Neural cell (in vitro differentiated cells): ENCODE measurements at regions not wholly inside any gene's neighbourhood (a gene's known extent, or its start where the extent isn't known, plus 50 kb on each side); places are given as distances from the start of the nearest gene placed in this dataset.

Source experiments
- H2AFZ ChIP-seq: fragments of 200-600, 300-800 bp; sonication (generic), shearing (Covaris generic); 2 replicates; pipeline ENCODE4 v1.6.0; 2014; ENCODE audit warnings: low read depth, mild to moderate bottlenecking, antibody characterized with exemption, low read length, moderate library complexity
- H3F3A ChIP-seq: fragments of 200-600 bp; shearing (Covaris generic); 2 replicates; pipeline ENCODE4 v1.6.1; 2016; ENCODE audit warnings: mild to moderate bottlenecking, moderate library complexity, mixed read lengths, antibody characterized with exemption, low read length; ENCODE audit not compliant: insufficient read depth, poor library complexity, severe bottlenecking
- H3K27ac ChIP-seq: fragments of 200-600, 300-800 bp; sonication (generic), shearing (Covaris generic); 2 replicates; pipeline ENCODE4 v1.5.1; 2014; ENCODE audit warnings: mild to moderate bottlenecking, low read length, moderate library complexity
- H3K27me3 ChIP-seq: fragments of 300-800, 200-600 bp; sonication (generic), shearing (Covaris generic); 2 replicates; pipeline ENCODE4 v1.6.0; 2014; ENCODE audit warnings: mild to moderate bottlenecking, low read depth, low read length, moderate library complexity; ENCODE audit not compliant: insufficient read depth
- H3K36me3 ChIP-seq: fragments of 300-800, 200-600 bp; sonication (generic), shearing (Covaris generic); 2 replicates; pipeline ENCODE4 v1.5.1; 2014; ENCODE audit warnings: mild to moderate bottlenecking, antibody characterized with exemption, low read length, moderate library complexity; ENCODE audit not compliant: insufficient read depth
- H3K4me2 ChIP-seq: fragments of 300-800, 200-600 bp; sonication (generic), shearing (Covaris generic); 2 replicates; pipeline ENCODE4 v1.6.0; 2014; ENCODE audit warnings: mild to moderate bottlenecking, low read length
- H3K4me3 ChIP-seq: fragments of 300-800, 200-600 bp; sonication (generic), shearing (Covaris generic); 2 replicates; pipeline ENCODE4 v1.5.1; 2014; ENCODE audit warnings: mild to moderate bottlenecking, low read length, moderate library complexity
- H3K79me2 ChIP-seq: fragments of 200-600 bp; shearing (Covaris generic); replicated peaks from 2 replicates; pipeline ENCODE4 v1.6.0; 2014; ENCODE audit warnings: mild to moderate bottlenecking, low read length, moderate library complexity; ENCODE audit not compliant: insufficient read depth
- H3K9ac ChIP-seq: fragments of 300-800, 200-600 bp; sonication (generic), shearing (Covaris generic); 2 replicates; pipeline ENCODE4 v1.6.1; 2016; ENCODE audit warnings: mild to moderate bottlenecking, low read length, mixed read lengths
- H3K9me2 ChIP-seq: fragments of 200-600 bp; shearing (Covaris generic); 2 replicates; pipeline ENCODE4 v1.6.1; 2016; ENCODE audit warnings: mild to moderate bottlenecking, low read length, mixed read lengths; ENCODE audit not compliant: insufficient read depth
- H3K9me3 ChIP-seq: fragments of 200-600, 300-800 bp; sonication (generic), shearing (Covaris generic); 2 replicates; pipeline ENCODE4 v1.6.1; 2016; ENCODE audit warnings: mild to moderate bottlenecking, mixed run types, low read length, moderate library complexity, mixed read lengths
- H4K20me1 ChIP-seq: fragments of 200-600 bp; shearing (Covaris generic); 2 replicates; pipeline ENCODE4 v1.6.1; 2016; ENCODE audit warnings: mild to moderate bottlenecking, mixed run types; ENCODE audit not compliant: insufficient read depth
- EP300 ChIP-seq: fragments of 450-650 bp; conservative IDR thresholded peaks from 2 replicates; pipeline ENCODE4 v1.6.1; 2014; ENCODE audit warnings: antibody characterized with exemption, mild to moderate bottlenecking, moderate library complexity; ENCODE audit not compliant: poor library complexity, severe bottlenecking
- EZH2 ChIP-seq: fragments of 200-600, 300-800 bp; shearing (Covaris generic), sonication (generic); IDR thresholded peaks from 2 replicates; pipeline ENCODE4 v1.6.1; 2014; ENCODE audit warnings: antibody characterized with exemption, low read length, borderline replicate concordance, mild to moderate bottlenecking; ENCODE audit not compliant: insufficient read depth, poor library complexity, severe bottlenecking
- MXI1 ChIP-seq: fragments of 450-650 bp; conservative IDR thresholded peaks from 2 replicates; pipeline ENCODE4 v1.6.1; 2014; ENCODE audit warnings: antibody characterized with exemption, mild to moderate bottlenecking; ENCODE audit not compliant: poor library complexity, severe bottlenecking
- POLR2AphosphoS5 ChIP-seq: IDR thresholded peaks from 2 replicates; pipeline ENCODE4 v1.6.1; 2012
- RAD21 ChIP-seq: fragments of 450-650 bp; conservative IDR thresholded peaks from 2 replicates; pipeline ENCODE4 v1.6.1; 2014; ENCODE audit warnings: antibody characterized with exemption, mild to moderate bottlenecking, moderate library complexity
- SMC3 ChIP-seq: fragments of 450-650 bp; conservative IDR thresholded peaks from 2 replicates; pipeline ENCODE4 v1.6.1; 2014; ENCODE audit warnings: antibody characterized with exemption, mild to moderate bottlenecking, moderate library complexity; ENCODE audit not compliant: poor library complexity
- TAF1 ChIP-seq: IDR thresholded peaks from 2 replicates; pipeline ENCODE4 v1.6.1; 2012; ENCODE audit warnings: low read depth
- TF ChIP-seq, protein P1 (sequence below): fragments of 450-650 bp; IDR thresholded peaks from 2 replicates; pipeline ENCODE4 v1.5.1; 2014; ENCODE audit warnings: antibody characterized with exemption, mild to moderate bottlenecking, moderate library complexity; ENCODE audit not compliant: poor library complexity, severe bottlenecking
- TF ChIP-seq, protein P2 (sequence below): IDR thresholded peaks from 2 replicates; pipeline ENCODE4 v1.6.1; 2012; ENCODE audit warnings: borderline replicate concordance

DNA sequence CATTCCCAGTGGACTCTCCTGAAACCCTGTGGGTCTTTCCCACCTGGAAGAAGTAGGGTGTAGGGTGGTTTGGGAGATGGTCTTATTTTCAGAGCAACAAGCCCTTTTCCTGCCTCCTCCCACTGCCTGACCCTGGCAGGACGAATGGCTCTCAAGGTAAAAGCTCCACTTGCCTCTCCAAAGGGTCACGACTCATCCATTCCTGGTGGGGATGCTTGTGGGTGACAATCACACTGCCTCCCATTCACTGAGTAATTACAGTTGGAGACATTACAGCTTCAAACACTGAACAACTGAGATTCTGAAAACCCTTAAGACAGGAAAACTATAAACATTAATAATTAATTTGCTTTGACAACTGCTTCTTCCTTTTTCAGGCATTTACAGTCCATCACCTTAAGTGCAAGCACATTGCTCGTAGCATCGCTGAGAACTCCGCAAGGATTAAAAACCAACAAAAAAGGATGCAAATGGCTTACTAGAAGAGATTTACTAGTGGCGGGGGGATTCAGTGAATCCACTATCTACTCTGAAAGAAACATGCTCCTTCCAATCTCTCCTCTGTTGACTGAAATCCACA is 199.6 kb upstream of the IRS2 start:
- Histone ChIP-seq H3K4me3 (no peak overlapping the region), H3K9ac (no peak overlapping the region), H3K9me2 (no peaks in the 10 kb centered on the region), H3K9me3 (no peaks in the 10 kb centered on the region), H3K27ac (no peak overlapping the region), H3K27me3 (no peaks in the 10 kb centered on the region), H3K36me3 (no peaks in the 10 kb centered on the region), H3K79me2 (no peaks in the 10 kb centered on the region), H2AFZ (no peak overlapping the region), H3K4me2 (no peak overlapping the region), H4K20me1 (no peaks in the 10 kb centered on the region), H3F3A (no peaks in the 10 kb centered on the region)
- TF ChIP-seq EZH2 (no peak), TAF1 (no peak), EP300 (no peak), POLR2AphosphoS5 (no peak), RAD21 (no peak)
- TF ChIP-seq, protein P1, sequence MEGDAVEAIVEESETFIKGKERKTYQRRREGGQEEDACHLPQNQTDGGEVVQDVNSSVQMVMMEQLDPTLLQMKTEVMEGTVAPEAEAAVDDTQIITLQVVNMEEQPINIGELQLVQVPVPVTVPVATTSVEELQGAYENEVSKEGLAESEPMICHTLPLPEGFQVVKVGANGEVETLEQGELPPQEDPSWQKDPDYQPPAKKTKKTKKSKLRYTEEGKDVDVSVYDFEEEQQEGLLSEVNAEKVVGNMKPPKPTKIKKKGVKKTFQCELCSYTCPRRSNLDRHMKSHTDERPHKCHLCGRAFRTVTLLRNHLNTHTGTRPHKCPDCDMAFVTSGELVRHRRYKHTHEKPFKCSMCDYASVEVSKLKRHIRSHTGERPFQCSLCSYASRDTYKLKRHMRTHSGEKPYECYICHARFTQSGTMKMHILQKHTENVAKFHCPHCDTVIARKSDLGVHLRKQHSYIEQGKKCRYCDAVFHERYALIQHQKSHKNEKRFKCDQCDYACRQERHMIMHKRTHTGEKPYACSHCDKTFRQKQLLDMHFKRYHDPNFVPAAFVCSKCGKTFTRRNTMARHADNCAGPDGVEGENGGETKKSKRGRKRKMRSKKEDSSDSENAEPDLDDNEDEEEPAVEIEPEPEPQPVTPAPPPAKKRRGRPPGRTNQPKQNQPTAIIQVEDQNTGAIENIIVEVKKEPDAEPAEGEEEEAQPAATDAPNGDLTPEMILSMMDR, result no peak

DNA sequence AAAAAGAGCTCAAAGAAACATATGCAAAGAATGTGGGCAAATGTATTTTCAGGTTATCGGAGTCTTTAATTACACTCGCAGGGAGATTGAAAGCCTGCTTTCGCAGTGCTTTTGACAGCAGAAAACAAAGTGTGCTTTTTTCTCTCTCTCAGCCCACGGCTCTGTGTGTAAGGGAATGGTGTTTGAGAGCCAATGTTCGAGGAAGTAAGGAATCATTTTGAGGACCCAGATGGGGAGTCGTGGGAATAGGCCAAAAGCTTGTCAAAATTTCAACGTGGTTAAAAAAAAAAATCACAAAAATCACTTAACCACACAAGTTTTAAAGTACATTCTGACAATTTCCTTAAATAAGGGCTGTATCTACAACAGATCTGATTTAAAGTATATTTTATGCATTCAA is 197.1 kb upstream of the IRS2 start:
- Histone ChIP-seq H3K4me3 (peak overlapping the region; percentile 21), H3K9me3 (no peaks in the 10 kb centered on the region), H2AFZ (no peak overlapping the region), H3K27ac (no peak overlapping the region), H3F3A (no peaks in the 10 kb centered on the region), H3K27me3 (no peaks in the 10 kb centered on the region), H3K9ac (no peak overlapping the region), H3K36me3 (no peaks in the 10 kb centered on the region), H3K4me2 (no peak overlapping the region), H4K20me1 (no peaks in the 10 kb centered on the region), H3K9me2 (no peaks in the 10 kb centered on the region), H3K79me2 (no peaks in the 10 kb centered on the region)
- TF ChIP-seq SMC3, result no peak
- TF ChIP-seq, protein P2, sequence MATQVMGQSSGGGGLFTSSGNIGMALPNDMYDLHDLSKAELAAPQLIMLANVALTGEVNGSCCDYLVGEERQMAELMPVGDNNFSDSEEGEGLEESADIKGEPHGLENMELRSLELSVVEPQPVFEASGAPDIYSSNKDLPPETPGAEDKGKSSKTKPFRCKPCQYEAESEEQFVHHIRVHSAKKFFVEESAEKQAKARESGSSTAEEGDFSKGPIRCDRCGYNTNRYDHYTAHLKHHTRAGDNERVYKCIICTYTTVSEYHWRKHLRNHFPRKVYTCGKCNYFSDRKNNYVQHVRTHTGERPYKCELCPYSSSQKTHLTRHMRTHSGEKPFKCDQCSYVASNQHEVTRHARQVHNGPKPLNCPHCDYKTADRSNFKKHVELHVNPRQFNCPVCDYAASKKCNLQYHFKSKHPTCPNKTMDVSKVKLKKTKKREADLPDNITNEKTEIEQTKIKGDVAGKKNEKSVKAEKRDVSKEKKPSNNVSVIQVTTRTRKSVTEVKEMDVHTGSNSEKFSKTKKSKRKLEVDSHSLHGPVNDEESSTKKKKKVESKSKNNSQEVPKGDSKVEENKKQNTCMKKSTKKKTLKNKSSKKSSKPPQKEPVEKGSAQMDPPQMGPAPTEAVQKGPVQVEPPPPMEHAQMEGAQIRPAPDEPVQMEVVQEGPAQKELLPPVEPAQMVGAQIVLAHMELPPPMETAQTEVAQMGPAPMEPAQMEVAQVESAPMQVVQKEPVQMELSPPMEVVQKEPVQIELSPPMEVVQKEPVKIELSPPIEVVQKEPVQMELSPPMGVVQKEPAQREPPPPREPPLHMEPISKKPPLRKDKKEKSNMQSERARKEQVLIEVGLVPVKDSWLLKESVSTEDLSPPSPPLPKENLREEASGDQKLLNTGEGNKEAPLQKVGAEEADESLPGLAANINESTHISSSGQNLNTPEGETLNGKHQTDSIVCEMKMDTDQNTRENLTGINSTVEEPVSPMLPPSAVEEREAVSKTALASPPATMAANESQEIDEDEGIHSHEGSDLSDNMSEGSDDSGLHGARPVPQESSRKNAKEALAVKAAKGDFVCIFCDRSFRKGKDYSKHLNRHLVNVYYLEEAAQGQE, result no peak
- no peak for TF ChIP-seq EP300
- TF ChIP-seq EZH2, result no peak
- no peak for TF ChIP-seq RAD21
- TF ChIP-seq, protein P1, result no peak
- no peak for TF ChIP-seq TAF1
- TF ChIP-seq MXI1, result no peak
- no peak for TF ChIP-seq POLR2AphosphoS5
